Left ventricle myocardium inferior (tissue), 1 donor: ENCODE measurements at regions not wholly inside any gene's neighbourhood (a gene's known extent, or its start where the extent isn't known, plus 50 kb on each side); places are given as distances from the start of the nearest gene placed in this dataset.

ENCODE experiments used
- DNase-seq: peaks from one replicate; pipeline ENCODE4 v3.0.0-alpha.2; 2020
- H3K27ac ChIP-seq: fragments of 200-600 bp; replicated peaks from 2 replicates; pipeline ENCODE4 v1.8.0; 2021
- H3K27me3 ChIP-seq: fragments of 200-600 bp; 2 replicates; pipeline ENCODE4 v1.8.0; 2021; ENCODE audit warnings: low read depth
- H3K36me3 ChIP-seq: fragments of 200-600 bp; 2 replicates; pipeline ENCODE4 v1.8.0; 2021
- H3K4me1 ChIP-seq: fragments of 200-600 bp; 2 replicates; pipeline ENCODE4 v1.8.0; 2021
- H3K4me3 ChIP-seq: fragments of 200-600 bp; 2 replicates; pipeline ENCODE4 v1.8.0; 2021; ENCODE audit warnings: mild to moderate bottlenecking, moderate library complexity
- H3K9me3 ChIP-seq: fragments of 200-600 bp; replicated peaks from 2 replicates; pipeline ENCODE4 v1.8.0; 2021
- intact Hi-C: fragments of 100-400 bp; cut with micrococcal nuclease; formaldehyde crosslinking; loops from one replicate; pipeline ENCODE4 v1.11.0; 2022
- TF ChIP-seq, protein P1 (sequence below): fragments of 200-600 bp; IDR thresholded peaks from 2 replicates; pipeline ENCODE4 v1.8.0; 2021; ENCODE audit warnings: antibody characterized with exemption, mild to moderate bottlenecking, borderline replicate concordance
- donor health status: DM: no; HTN: yes; CAD: no; lungs with severe emphysema.

DNA sequence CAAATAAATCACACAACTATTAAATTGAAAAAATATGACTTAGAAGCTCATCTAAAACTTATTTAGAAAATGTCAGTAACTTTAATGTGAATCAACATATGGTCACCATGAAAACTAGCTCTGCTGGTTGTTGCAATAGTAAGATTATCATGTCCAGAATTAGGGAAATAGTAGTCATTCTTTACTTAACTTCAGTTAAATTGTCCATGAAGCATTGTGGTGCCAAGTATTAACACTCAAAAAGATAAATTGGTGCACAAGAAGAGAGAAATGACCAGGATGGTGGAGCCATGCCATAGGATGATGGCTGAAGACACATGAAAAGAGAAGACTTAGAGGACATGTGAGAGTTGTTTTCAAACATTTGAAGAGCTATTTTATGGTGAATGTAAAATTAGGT, 130.2 kb upstream of the PTGFR start:
- intact Hi-C loops = no loop called here
- H3K4me3 ChIP-seq = no peak overlapping the region
- DNase-seq = no peak
- no peaks in the 10 kb centered on the region for H3K4me1 ChIP-seq
- no peaks in the 10 kb centered on the region for H3K36me3 ChIP-seq
- H3K27ac ChIP-seq = no peak overlapping the region
- TF ChIP-seq, protein P1, sequence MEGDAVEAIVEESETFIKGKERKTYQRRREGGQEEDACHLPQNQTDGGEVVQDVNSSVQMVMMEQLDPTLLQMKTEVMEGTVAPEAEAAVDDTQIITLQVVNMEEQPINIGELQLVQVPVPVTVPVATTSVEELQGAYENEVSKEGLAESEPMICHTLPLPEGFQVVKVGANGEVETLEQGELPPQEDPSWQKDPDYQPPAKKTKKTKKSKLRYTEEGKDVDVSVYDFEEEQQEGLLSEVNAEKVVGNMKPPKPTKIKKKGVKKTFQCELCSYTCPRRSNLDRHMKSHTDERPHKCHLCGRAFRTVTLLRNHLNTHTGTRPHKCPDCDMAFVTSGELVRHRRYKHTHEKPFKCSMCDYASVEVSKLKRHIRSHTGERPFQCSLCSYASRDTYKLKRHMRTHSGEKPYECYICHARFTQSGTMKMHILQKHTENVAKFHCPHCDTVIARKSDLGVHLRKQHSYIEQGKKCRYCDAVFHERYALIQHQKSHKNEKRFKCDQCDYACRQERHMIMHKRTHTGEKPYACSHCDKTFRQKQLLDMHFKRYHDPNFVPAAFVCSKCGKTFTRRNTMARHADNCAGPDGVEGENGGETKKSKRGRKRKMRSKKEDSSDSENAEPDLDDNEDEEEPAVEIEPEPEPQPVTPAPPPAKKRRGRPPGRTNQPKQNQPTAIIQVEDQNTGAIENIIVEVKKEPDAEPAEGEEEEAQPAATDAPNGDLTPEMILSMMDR = no peak
- no peaks in the 10 kb centered on the region for H3K27me3 ChIP-seq
- no peaks in the 10 kb centered on the region for H3K9me3 ChIP-seq

DNA sequence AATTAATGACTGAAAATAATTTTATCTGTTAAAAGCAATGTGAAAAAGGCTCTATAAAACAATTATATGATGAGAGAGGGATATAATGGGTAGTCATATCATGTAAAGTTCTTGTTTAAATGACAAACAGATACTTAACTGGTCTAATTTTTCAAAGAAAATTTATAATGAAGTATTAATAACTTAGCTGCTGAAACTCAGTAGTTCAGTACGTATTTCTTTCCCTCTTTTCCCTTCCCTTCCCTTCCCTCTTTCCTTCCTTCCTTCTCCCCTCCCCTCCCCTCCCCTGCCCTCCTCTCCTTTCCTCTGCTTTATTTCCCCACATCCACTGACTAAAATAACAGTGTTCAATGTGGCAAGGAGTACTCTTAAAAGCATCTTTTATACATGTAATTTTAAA, 123.1 kb upstream of the PTGFR start:
- no peaks in the 10 kb centered on the region for H3K4me1 ChIP-seq
- H3K27me3 ChIP-seq = no peaks in the 10 kb centered on the region
- no peaks in the 10 kb centered on the region for H3K9me3 ChIP-seq
- intact Hi-C loops = no loop called here
- no peak for DNase-seq
- H3K27ac ChIP-seq = no peak overlapping the region
- TF ChIP-seq, protein P1 = no peak
- no peaks in the 10 kb centered on the region for H3K36me3 ChIP-seq
- H3K4me3 ChIP-seq = no peak overlapping the region

DNA sequence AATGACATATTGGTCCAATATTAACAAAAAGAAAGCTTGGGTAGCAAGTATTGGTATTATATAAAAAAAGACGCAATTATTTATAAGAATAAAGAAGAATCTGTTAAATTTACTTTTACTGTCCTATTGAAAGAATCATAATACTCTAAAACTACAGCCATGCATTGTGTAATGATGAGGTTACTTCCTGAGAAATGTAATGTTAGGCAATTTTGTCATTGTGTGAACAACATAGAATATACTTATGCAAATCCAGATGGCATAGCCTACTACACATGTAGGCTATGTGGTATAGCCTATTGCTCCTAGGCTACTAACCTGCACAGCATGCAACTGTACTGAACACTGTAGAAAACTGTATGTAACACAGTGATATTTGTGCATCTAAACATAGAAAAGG, 121.2 kb upstream of the PTGFR start:
- TF ChIP-seq, protein P1 = no peak
- intact Hi-C loops = no loop called here

DNA sequence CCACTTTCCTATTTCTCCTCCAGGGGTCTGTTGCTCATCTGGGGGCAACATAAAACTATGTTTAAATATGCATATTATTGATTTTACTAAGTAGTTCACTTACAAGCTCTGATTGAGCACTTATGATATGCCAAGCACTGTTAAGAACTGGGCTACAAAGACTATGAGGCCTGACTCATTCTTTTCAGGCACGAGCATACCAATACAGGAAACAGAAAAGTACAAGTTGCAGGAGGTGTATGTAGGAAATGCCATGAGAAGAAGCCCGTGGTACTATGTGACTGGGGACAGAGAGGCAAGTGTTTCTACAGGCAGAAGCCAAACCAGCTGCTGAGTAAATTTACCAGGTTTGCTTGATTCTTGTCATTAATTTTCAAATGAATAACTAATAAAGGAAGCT, 120.4 kb upstream of the PTGFR start:
- Histone ChIP-seq H3K9me3 (no peaks in the 10 kb centered on the region), H3K27ac (no peak overlapping the region), H3K36me3 (no peaks in the 10 kb centered on the region), H3K27me3 (no peaks in the 10 kb centered on the region), H3K4me1 (no peaks in the 10 kb centered on the region), H3K4me3 (no peak overlapping the region)
- no peak for DNase-seq
- TF ChIP-seq, protein P1 = no peak
- intact Hi-C loops = no loop called here

More for the DNA sequence above, 121.2 kb upstream of the PTGFR start:
- Histone ChIP-seq H3K36me3 (no peaks in the 10 kb centered on the region), H3K4me1 (no peaks in the 10 kb centered on the region), H3K27me3 (no peaks in the 10 kb centered on the region), H3K9me3 (no peaks in the 10 kb centered on the region), H3K4me3 (no peak overlapping the region), H3K27ac (no peak overlapping the region)
- DNase-seq = no peak

DNA sequence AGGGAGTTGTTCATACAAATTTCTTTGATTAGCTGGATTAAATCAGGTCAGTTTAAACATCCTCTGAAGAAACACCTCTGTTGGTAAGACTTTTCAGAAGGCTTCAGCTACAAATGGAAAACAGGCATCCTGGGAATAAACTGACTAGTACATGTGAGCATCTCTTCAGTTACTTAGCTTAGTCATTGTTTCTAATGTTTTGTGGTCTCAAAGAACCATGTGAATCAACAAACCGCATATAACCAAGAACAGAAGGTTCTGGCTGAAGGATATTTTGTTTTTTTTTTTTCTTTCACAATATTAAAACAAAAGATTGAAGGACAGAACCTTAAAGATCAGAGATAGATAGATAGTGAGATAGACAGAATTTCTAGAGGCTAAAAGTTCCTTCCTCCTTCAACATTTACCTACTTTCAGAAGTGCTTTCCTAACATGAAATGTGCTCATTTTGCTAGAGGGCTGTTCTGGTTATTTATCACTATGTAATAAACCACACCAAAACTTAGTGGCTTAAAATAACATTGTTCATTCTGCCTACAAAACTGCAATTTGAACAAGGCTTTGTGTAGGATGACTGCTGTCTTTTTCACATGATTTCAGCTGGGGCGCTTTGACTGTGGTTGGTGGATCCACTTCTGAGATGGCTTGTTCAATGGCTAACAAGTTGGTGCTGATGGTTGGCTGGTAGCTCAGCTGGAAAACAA, 119.8 kb upstream of the PTGFR start:
- H3K9me3 ChIP-seq = no peaks in the 10 kb centered on the region
- DNase-seq = no peak
- no peaks in the 10 kb centered on the region for H3K36me3 ChIP-seq
- H3K27ac ChIP-seq = no peak overlapping the region
- no peak overlapping the region for H3K4me3 ChIP-seq
- TF ChIP-seq, protein P1 = no peak
- intact Hi-C loops = no loop called here
- no peaks in the 10 kb centered on the region for H3K27me3 ChIP-seq
- no peaks in the 10 kb centered on the region for H3K4me1 ChIP-seq
